T-cell (primary cell): ENCODE measurements at regions not wholly inside any gene's neighbourhood (a gene's known extent, or its start where the extent isn't known, plus 50 kb on each side); places are given as distances from the start of the nearest gene placed in this dataset.

ENCODE experiments used
- ATAC-seq, 4 experiments: fragments of 200-7000 bp in 3 of 4; fragments of 150-1000 bp in 1 of 4; cut with Tn5 transposase; replicated peaks in 1 of 4; 1 replicate in 3 of 4; 2 replicates in 1 of 4; pipeline ENCODE4 v1.10.0; 2021; ENCODE audit warnings: moderate library complexity in 3 of 4, mild to moderate bottlenecking in 2 of 4, moderate number of reproducible peaks in 1 of 4
- CTCF ChIA-PET, 2 donors: fragments of 300-600 bp; sonication (Branson Sonifier 250); formaldehyde crosslinking; loops; one replicate each; lab custom pipeline; 2022; ENCODE audit warnings: antibody characterized with exemption in 2 of 2; lab: Charles Lee
- POLR2A ChIA-PET, 2 donors: fragments of 300-600 bp; sonication (Branson Sonifier 250); formaldehyde crosslinking; loops; one replicate each; lab custom pipeline; 2022; ENCODE audit warnings: antibody characterized with exemption in 2 of 2; lab: Charles Lee
- DNase-seq, 35 experiments: peaks; one replicate each; pipeline versions ENCODE4 v3.0.0 to v3.0.0-alpha.2; 2013 to 2023
- H3K27ac ChIP-seq: one replicate; pipeline ENCODE4 v1.5.1; 2013; ENCODE audit warnings: low read length
- H3K27me3 ChIP-seq, 2 experiments: replicated peaks in 1 of 2; 1 replicate in 1 of 2; 2 replicates in 1 of 2; pipeline versions ENCODE4 v1.6.1 to v1.7.0; 2013; ENCODE audit warnings: low read length in 1 of 2, mixed read lengths in 1 of 2; ENCODE audit not compliant: control insufficient read depth in 2 of 2, insufficient read depth in 2 of 2; ENCODE audit errors: extremely low read depth in 1 of 2
- H3K36me3 ChIP-seq, 2 donors: 1 replicate in 1 of 2; 2 replicates in 1 of 2; pipeline versions ENCODE4 v1.6.1 to v1.7.0; 2013; ENCODE audit warnings: low read length in 1 of 2; ENCODE audit not compliant: control insufficient read depth in 2 of 2, insufficient read depth in 1 of 2; ENCODE audit errors: extremely low read depth in 1 of 2
- H3K4me1 ChIP-seq, 2 experiments: 1 replicate in 1 of 2; 2 replicates in 1 of 2; pipeline versions ENCODE4 v1.6.1 to v1.7.0; 2013; ENCODE audit warnings: low read length in 2 of 2, mixed read lengths in 1 of 2; ENCODE audit not compliant: insufficient read depth in 2 of 2, control insufficient read depth in 1 of 2; ENCODE audit errors: extremely low read depth in 1 of 2
- H3K4me3 ChIP-seq, 2 donors: 1 replicate in 1 of 2; 2 replicates in 1 of 2; pipeline versions ENCODE4 v1.5.1 to v1.7.0; 2013; ENCODE audit warnings: mild to moderate bottlenecking in 2 of 2, low read length in 1 of 2, moderate library complexity in 1 of 2; ENCODE audit not compliant: control insufficient read depth in 1 of 2; ENCODE audit errors: extremely low read depth in 1 of 2
- H3K9me3 ChIP-seq: 2 replicates; pipeline ENCODE4 v1.7.0; 2013
- H3K27ac Mint-ChIP-seq, 2 donors: one replicate each; pipeline ENCODE4 v1.8.0; 2020 to 2021; ENCODE audit warnings: mild to moderate bottlenecking in 2 of 2, mixed read lengths in 2 of 2
- H3K27me3 Mint-ChIP-seq, 2 donors: one replicate each; pipeline ENCODE4 v1.8.0; 2021 to 2022; ENCODE audit warnings: mixed read lengths in 2 of 2
- H3K36me3 Mint-ChIP-seq: one replicate; pipeline ENCODE4 v1.8.0; 2021; ENCODE audit warnings: mixed read lengths
- H3K4me1 Mint-ChIP-seq, 3 donors: one replicate each; pipeline ENCODE4 v1.8.0; 2020 to 2022; ENCODE audit warnings: mixed read lengths in 3 of 3, mild to moderate bottlenecking in 1 of 3
- H3K4me3 Mint-ChIP-seq, 3 donors: one replicate each; pipeline ENCODE4 v1.8.0; 2020 to 2022; ENCODE audit warnings: mild to moderate bottlenecking in 3 of 3, mixed read lengths in 3 of 3, moderate library complexity in 3 of 3
- H3K9me3 Mint-ChIP-seq, 3 donors: one replicate each; pipeline ENCODE4 v1.8.0; 2020 to 2022; ENCODE audit warnings: mixed read lengths in 3 of 3
- WGBS: methylation state at CpG from one replicate; pipeline ENCODE4 v1.1.5; 2013; ENCODE audit warnings: missing lambda C conversion rate; ENCODE audit not compliant: insufficient coverage; 5-methylcytosine and 5-hydroxymethylcytosine counted together

DNA sequence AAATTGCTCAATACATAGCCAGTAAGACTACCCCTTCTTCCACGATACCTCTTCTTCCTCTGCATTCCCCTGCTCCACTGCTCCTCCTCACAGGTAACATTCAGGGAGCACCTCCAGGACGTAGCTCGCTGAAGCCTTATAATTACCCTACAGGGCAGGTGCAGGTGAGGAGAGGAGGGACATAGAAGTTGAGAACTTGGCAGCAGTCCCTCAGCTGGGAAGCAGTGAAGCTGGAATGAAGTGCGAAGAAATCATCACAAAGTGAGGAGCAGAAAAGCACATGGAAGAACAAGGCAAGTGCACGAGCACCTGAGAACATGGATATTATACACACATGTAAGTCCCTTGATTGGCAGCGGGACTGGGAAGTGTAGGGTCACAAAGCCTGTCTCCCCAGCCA, 118.2 kb downstream of the HSD17B3 start:
- POLR2A ChIA-PET = no interaction called here
- no peaks in the 10 kb centered on the region for H3K4me1 ChIP-seq
- H3K27me3 Mint-ChIP-seq = peaks cover 36 to 39% of the 10 kb centered on the region in 2 donors
- ATAC-seq (no peak), DNase-seq (no peak)
- H3K27me3 ChIP-seq = peaks cover 0 to 33% of the 10 kb centered on the region in 2 experiments
- no peak overlapping the region for H3K4me3 ChIP-seq
- no peaks in the 10 kb centered on the region for H3K36me3 Mint-ChIP-seq
- no peaks in the 10 kb centered on the region for H3K36me3 ChIP-seq
- H3K27ac ChIP-seq = no peak overlapping the region
- 88% methylated on average over 4 of the region's 6 CpGs for WGBS
- no peaks in the 10 kb centered on the region for H3K4me1 Mint-ChIP-seq
- CTCF ChIA-PET = no interaction called here
- no peak overlapping the region for H3K4me3 Mint-ChIP-seq
- H3K27ac Mint-ChIP-seq = no peak overlapping the region
- no peaks in the 10 kb centered on the region for H3K9me3 ChIP-seq
- H3K9me3 Mint-ChIP-seq = no peaks in the 10 kb centered on the region

DNA sequence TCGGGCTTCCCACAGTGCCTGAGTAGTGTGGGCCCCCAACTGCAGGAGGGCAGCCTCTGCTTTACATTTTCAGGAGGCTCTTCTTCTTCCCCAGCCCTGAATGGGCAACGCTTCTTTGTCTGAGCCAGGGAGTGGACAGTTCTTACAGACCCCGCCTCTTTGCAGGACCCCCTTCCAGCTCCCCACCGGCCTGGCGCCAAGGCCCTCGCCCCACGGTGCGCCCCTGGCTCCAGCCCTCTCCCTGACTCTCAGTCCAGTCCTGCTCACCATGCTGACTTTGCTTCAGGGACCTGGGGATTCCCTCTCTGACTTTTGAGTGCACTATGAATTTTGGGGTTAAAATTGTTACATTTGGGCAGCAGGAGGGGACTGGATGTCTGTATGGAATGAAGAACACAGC, 123.8 kb downstream of the HSD17B3 start:
- Histone ChIP-seq H3K4me1 (no peaks in the 10 kb centered on the region), H3K4me3 (no peak overlapping the region), H3K27ac (no peak overlapping the region), H3K27me3 (peaks cover 0 to 16% of the 10 kb centered on the region in 2 experiments), H3K9me3 (no peaks in the 10 kb centered on the region), H3K36me3 (no peaks in the 10 kb centered on the region)
- DNase-seq (no peak), ATAC-seq (no peak)
- ChIA-PET POLR2A (no interaction called here), CTCF (no interaction called here)
- H3K27me3 Mint-ChIP-seq = peaks cover 31 to 33% of the 10 kb centered on the region in 2 donors
- no peaks in the 10 kb centered on the region for H3K4me1 Mint-ChIP-seq
- 93% methylated on average over 8 of the region's 8 CpGs for WGBS
- no peaks in the 10 kb centered on the region for H3K9me3 Mint-ChIP-seq
- no peak overlapping the region for H3K27ac Mint-ChIP-seq
- H3K4me3 Mint-ChIP-seq = no peak overlapping the region
- H3K36me3 Mint-ChIP-seq = no peaks in the 10 kb centered on the region

DNA sequence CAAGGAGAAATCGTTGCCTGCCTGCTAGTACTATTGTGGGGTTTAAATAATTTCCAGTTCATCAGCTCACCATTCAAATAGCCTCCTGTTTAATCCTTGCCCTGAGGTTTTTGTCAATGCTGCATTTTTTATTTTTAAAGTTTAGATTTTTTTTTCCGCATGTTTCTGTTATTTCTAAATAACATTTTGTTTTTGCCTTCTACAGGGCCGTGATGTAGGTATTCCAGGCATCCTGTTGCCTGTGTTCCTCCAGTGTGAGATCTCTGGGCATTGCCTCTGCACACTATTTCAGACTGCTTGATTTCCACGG, 124.3 kb downstream of the HSD17B3 start:
- H3K36me3 ChIP-seq = no peaks in the 10 kb centered on the region
- CTCF ChIA-PET = interaction anchor here (0.7 kb wide), 2 partner anchors 27 to 1763 kb away, joined by 3 to 6 read pairs; no protein-coding TSS in a partner anchor

DNA sequence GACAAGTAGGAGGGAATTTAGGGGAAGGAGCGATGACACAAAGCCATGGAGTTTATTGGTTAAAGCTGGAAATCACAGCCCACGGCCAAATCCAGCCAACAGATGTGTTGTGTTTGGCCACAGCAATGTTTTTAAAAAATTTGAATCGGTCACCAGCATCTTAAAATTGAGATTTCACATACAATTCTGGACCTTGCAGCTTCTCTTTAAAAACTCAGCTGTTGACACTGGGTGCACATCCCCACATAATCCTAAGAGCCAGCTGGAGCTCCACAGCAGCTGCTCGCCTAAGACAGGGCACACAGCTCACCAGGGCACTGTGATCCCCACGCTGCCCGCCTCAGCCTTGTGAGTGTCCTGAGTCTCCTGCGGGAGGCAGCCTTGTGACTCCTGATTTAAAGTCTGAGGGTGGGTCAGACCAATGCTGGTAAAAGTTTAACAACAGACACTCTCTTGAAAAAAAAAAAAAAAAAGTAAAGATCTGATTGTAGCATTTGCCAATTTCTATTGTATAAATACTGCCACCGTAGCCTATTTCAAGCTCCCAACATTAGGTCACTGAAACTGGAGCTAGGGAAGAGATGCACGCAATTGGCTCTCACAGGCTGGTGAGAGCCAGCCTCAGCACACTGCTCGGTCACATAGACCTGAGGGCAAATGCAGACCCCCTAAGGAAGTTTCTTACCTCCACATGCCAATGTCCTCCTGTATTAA, 124.8 kb downstream of the HSD17B3 start:
- no peaks in the 10 kb centered on the region for H3K36me3 Mint-ChIP-seq
- CTCF ChIA-PET = interaction anchor here (0.7 kb wide), 2 partner anchors 27 to 1762 kb away, joined by 3 to 6 read pairs; no protein-coding TSS in a partner anchor
- WGBS = 76% methylated on average over 3 of the region's 10 CpGs

More for the DNA sequence above, 124.3 kb downstream of the HSD17B3 start:
- no peaks in the 10 kb centered on the region for H3K4me1 Mint-ChIP-seq
- H3K36me3 Mint-ChIP-seq = no peaks in the 10 kb centered on the region
- DNase-seq (no peak), ATAC-seq (no peak)
- Histone ChIP-seq H3K9me3 (no peaks in the 10 kb centered on the region), H3K4me1 (no peaks in the 10 kb centered on the region), H3K4me3 (no peak overlapping the region), H3K27me3 (peaks cover 0 to 16% of the 10 kb centered on the region in 2 experiments), H3K27ac (no peak overlapping the region)
- H3K27me3 Mint-ChIP-seq = peaks cover 28 to 29% of the 10 kb centered on the region in 2 donors
- no peak overlapping the region for H3K4me3 Mint-ChIP-seq
- H3K9me3 Mint-ChIP-seq = no peaks in the 10 kb centered on the region
- H3K27ac Mint-ChIP-seq = no peak overlapping the region
- WGBS = 100% methylated on average over 1 of the region's 4 CpGs
- POLR2A ChIA-PET = no interaction called here

DNA sequence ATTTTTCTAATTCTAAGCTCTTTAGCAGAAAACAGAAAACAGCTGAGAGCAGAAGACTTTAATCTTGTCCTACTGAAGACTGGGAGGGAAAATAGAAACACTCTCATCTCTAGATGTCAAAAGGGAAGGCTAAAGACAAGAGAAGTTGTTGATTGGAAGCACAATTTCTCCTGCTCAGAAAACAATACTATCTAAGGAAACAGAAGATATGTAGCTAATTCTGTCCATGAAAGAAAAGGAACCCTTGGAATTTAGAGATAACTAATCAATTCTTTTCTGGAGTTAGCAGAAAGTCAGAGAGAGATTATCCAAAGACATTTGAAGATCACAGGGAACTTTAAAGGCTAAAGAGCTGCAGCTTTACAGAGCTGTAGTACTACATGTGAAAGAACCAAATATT, 126.2 kb downstream of the HSD17B3 start:
- CTCF ChIA-PET = no interaction called here

More for the DNA sequence above, 124.8 kb downstream of the HSD17B3 start:
- Mint-ChIP-seq H3K4me3 (no peak overlapping the region), H3K27ac (no peak overlapping the region), H3K4me1 (no peaks in the 10 kb centered on the region), H3K27me3 (peaks cover 24 to 28% of the 10 kb centered on the region in 2 donors), H3K9me3 (no peaks in the 10 kb centered on the region)
- no peak for DNase-seq
- no peaks in the 10 kb centered on the region for H3K36me3 ChIP-seq
- POLR2A ChIA-PET = no interaction called here
- ATAC-seq = no peak
- H3K27ac ChIP-seq = no peak overlapping the region
- no peaks in the 10 kb centered on the region for H3K9me3 ChIP-seq
- H3K4me1 ChIP-seq = no peaks in the 10 kb centered on the region
- H3K27me3 ChIP-seq = peaks cover 2 to 14% of the 10 kb centered on the region in 2 experiments
- no peak overlapping the region for H3K4me3 ChIP-seq

DNA sequence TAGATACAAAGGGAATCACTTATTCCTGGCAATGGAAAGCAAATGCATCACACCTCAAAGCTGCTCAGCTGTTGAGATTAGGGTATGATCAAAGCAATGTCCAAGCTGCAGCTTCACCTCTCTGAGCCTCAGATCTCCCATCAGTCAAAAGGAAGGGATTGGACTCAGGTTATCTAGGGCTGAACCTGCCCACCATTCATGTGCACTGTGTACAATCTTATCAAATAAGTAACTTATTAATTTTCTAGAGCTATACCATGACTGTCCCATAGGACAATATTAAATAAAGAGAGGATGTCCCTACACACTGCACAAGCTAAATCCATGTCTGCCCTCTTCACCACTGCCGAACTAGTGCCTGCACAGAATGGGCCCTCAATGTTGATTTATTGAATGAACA, 127.0 kb downstream of the HSD17B3 start:
- ATAC-seq (no peak), DNase-seq (no peak)
- ChIA-PET POLR2A (no interaction called here), CTCF (no interaction called here)
- no peak overlapping the region for H3K4me3 ChIP-seq
- H3K9me3 ChIP-seq = no peaks in the 10 kb centered on the region
- H3K36me3 ChIP-seq = no peaks in the 10 kb centered on the region
- H3K4me1 ChIP-seq = no peaks in the 10 kb centered on the region
- no peaks in the 10 kb centered on the region for H3K9me3 Mint-ChIP-seq
- WGBS = 100% methylated on average over 1 of the region's 1 CpG
- H3K4me3 Mint-ChIP-seq = no peak overlapping the region
- H3K27ac Mint-ChIP-seq = no peak overlapping the region
- peaks cover 2 to 15% of the 10 kb centered on the region in 2 experiments for H3K27me3 ChIP-seq
- no peak overlapping the region for H3K27ac ChIP-seq
- no peaks in the 10 kb centered on the region for H3K4me1 Mint-ChIP-seq
- peaks cover 38 to 39% of the 10 kb centered on the region in 2 donors for H3K27me3 Mint-ChIP-seq
- no peaks in the 10 kb centered on the region for H3K36me3 Mint-ChIP-seq

More for the DNA sequence above, 126.2 kb downstream of the HSD17B3 start:
- peaks cover 2 to 15% of the 10 kb centered on the region in 2 experiments for H3K27me3 ChIP-seq
- POLR2A ChIA-PET = no interaction called here
- H3K9me3 ChIP-seq = no peaks in the 10 kb centered on the region
- no peaks in the 10 kb centered on the region for H3K36me3 ChIP-seq
- Mint-ChIP-seq H3K9me3 (no peaks in the 10 kb centered on the region), H3K4me3 (no peak overlapping the region), H3K27me3 (peaks cover 32% of the 10 kb centered on the region in 2 donors), H3K27ac (no peak overlapping the region), H3K36me3 (no peaks in the 10 kb centered on the region), H3K4me1 (no peaks in the 10 kb centered on the region)
- no peak for ATAC-seq
- no peak overlapping the region for H3K27ac ChIP-seq
- no peak overlapping the region for H3K4me3 ChIP-seq
- H3K4me1 ChIP-seq = no peaks in the 10 kb centered on the region
- no peak for DNase-seq
